ENCODE measurements at regions not wholly inside any gene's neighbourhood (a gene's known extent, or its start where the extent isn't known, plus 50 kb on each side); places are given as distances from the start of the nearest gene placed in this dataset.

DNA sequence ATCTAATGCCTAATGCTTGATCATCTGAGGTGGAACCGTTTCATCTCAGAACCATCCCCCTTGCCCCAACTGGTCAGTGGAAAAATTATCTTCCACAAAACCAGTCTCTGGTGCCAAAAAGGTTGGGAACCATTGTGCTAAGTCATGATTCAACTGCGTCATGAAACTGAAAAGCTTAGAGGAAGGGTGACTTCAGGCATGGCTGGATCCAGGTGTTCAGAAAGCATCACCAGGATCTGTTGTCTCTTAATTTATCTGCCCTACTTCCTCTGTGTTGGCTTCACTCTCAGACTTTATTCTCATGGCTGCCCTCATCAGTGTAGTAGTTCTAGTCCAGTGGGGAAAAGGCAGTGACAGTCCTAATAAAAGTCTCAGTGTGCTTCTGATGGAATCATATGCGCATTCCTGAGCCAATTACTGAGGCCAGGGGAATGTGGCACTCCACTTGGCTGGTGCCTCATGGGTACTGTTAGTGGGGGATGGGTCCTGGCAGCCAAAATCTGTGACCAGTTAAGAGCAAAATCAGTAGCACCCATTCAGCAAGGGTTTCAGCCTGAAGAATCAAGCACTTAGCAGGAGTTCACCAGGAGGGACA is 110.3 kb downstream of the WNT5A start:
- no peak for TF ChIP-seq TAF1 (IDR thresholded peaks at IDR 0.05; ENCODE audit: borderline replicate concordance, insufficient read depth, low read length)
- TF ChIP-seq POLR2AphosphoS5 (IDR thresholded peaks at IDR 0.05; ENCODE audit: low read depth, low read length), result no peak
- TF ChIP-seq, protein P1, sequence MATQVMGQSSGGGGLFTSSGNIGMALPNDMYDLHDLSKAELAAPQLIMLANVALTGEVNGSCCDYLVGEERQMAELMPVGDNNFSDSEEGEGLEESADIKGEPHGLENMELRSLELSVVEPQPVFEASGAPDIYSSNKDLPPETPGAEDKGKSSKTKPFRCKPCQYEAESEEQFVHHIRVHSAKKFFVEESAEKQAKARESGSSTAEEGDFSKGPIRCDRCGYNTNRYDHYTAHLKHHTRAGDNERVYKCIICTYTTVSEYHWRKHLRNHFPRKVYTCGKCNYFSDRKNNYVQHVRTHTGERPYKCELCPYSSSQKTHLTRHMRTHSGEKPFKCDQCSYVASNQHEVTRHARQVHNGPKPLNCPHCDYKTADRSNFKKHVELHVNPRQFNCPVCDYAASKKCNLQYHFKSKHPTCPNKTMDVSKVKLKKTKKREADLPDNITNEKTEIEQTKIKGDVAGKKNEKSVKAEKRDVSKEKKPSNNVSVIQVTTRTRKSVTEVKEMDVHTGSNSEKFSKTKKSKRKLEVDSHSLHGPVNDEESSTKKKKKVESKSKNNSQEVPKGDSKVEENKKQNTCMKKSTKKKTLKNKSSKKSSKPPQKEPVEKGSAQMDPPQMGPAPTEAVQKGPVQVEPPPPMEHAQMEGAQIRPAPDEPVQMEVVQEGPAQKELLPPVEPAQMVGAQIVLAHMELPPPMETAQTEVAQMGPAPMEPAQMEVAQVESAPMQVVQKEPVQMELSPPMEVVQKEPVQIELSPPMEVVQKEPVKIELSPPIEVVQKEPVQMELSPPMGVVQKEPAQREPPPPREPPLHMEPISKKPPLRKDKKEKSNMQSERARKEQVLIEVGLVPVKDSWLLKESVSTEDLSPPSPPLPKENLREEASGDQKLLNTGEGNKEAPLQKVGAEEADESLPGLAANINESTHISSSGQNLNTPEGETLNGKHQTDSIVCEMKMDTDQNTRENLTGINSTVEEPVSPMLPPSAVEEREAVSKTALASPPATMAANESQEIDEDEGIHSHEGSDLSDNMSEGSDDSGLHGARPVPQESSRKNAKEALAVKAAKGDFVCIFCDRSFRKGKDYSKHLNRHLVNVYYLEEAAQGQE (IDR thresholded peaks at IDR 0.05; ENCODE audit: insufficient read depth in 1 of 2, low read depth in 2 of 2, low read length in 2 of 2), result no peak
- no peak for TF ChIP-seq SIN3A (IDR thresholded peaks at IDR 0.05; ENCODE audit: borderline replicate concordance, insufficient read depth, low read length)
- no peak for TF ChIP-seq FOXP2 (optimal IDR thresholded peaks at IDR 0.05; ENCODE audit: borderline replicate concordance, extremely low read depth, extremely low read length, insufficient read depth)
